ENCODE measurements at regions not wholly inside any gene's neighbourhood (a gene's known extent, or its start where the extent isn't known, plus 50 kb on each side); places are given as distances from the start of the nearest gene placed in this dataset.

GRCh38 chr10:121131014-121131413 lies 279.9 kb downstream of the WDR11 start:
- Histone ChIP-seq H3K9me3 (ENCODE audit: control insufficient read depth, insufficient read depth, low read length) (peaks cover 63% of the 10 kb centered on the region), H3K27ac (ENCODE audit: low read depth, low read length) (no peak overlapping the region), H3K4me3 (ENCODE audit: low read depth, low read length) (no peak overlapping the region), H3K27me3 (ENCODE audit: control insufficient read depth, insufficient read depth, low read length) (no peaks in the 10 kb centered on the region)
- ChIA-PET POLR2A (no interaction called here), CTCF (no interaction called here)
- DNase-seq (ENCODE audit: low read depth, low spot score): no peak
- TF ChIP-seq CTCF (IDR thresholded peaks at IDR 0.05; ENCODE audit: low read depth, low read length): no peak

GRCh38 chr10:121131426-121132265 lies 280.5 kb downstream of the WDR11 start:
- Histone ChIP-seq H3K9me3 (ENCODE audit: control insufficient read depth, insufficient read depth, low read length) (peaks cover 63% of the 10 kb centered on the region), H3K27ac (ENCODE audit: low read depth, low read length) (no peak overlapping the region), H3K4me3 (ENCODE audit: low read depth, low read length) (no peak overlapping the region), H3K27me3 (ENCODE audit: control insufficient read depth, insufficient read depth, low read length) (no peaks in the 10 kb centered on the region)
- TF ChIP-seq CTCF (IDR thresholded peaks at IDR 0.05; ENCODE audit: low read depth, low read length): no peak
- no peak for DNase-seq (ENCODE audit: low read depth, low spot score)
- ChIA-PET CTCF (no interaction called here), POLR2A (no interaction called here)

DNA sequence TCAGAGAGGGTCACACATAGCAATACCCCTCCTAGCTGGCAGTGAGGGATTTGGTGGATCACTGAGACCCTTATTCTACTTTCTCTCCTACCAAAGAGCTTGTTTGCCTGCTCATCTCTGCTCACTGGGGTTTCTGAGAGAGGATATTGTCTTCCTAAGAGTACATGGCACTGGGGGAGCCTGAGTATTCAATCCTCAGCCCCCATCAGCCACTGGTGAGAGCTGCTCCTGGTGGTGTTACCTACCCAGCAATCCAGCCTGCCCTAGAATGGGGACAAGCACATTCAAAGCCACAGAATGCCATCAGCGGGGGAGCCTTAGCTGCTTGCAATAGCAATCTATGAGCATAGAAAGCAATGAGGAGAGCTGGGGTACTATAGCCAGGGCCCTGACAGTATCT lies 281.1 kb downstream of the WDR11 start:
- ChIA-PET CTCF (no interaction called here), POLR2A (no interaction called here)
- Histone ChIP-seq H3K27me3 (ENCODE audit: control insufficient read depth, insufficient read depth, low read length) (no peaks in the 10 kb centered on the region), H3K27ac (ENCODE audit: low read depth, low read length) (no peak overlapping the region), H3K4me3 (ENCODE audit: low read depth, low read length) (no peak overlapping the region), H3K9me3 (ENCODE audit: control insufficient read depth, insufficient read depth, low read length) (peaks cover 65% of the 10 kb centered on the region)
- TF ChIP-seq CTCF (IDR thresholded peaks at IDR 0.05; ENCODE audit: low read depth, low read length): no peak
- no peak for DNase-seq (ENCODE audit: low read depth, low spot score)

DNA sequence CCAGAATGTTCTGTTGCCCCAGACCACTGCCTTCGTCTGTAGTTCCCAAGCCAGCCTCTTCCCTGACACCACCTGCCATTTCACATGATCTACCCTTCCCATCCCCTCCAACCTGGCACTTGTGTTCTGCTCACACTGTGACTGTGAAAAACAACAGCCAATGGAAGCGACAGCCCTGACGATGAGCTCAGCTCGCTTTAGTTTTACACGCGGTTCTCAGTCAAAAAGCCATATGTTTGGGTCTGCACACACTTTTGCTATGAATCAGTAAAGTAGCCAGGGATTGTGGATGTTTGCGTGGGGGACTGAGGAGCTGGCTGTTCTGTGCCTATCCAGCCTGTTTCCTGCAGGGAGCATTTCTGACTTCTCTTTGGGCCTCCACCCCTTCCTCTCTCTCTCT lies 282.7 kb downstream of the WDR11 start:
- ChIA-PET POLR2A (no interaction called here), CTCF (no interaction called here)

More for the DNA sequence above, 282.7 kb downstream of the WDR11 start:
- peaks cover 65% of the 10 kb centered on the region for H3K9me3 ChIP-seq (ENCODE audit: control insufficient read depth, insufficient read depth, low read length)
- no peak for TF ChIP-seq CTCF (IDR thresholded peaks at IDR 0.05; ENCODE audit: low read depth, low read length)
- no peak for DNase-seq (ENCODE audit: low read depth, low spot score)
- no peaks in the 10 kb centered on the region for H3K27me3 ChIP-seq (ENCODE audit: control insufficient read depth, insufficient read depth, low read length)
- no peak overlapping the region for H3K4me3 ChIP-seq (ENCODE audit: low read depth, low read length)
- no peak overlapping the region for H3K27ac ChIP-seq (ENCODE audit: low read depth, low read length)
